ENCODE measurements at regions not wholly inside any gene's neighbourhood (a gene's known extent, or its start where the extent isn't known, plus 50 kb on each side); places are given as distances from the start of the nearest gene placed in this dataset.
A peak's percentile ranks its signal among the peaks of the same experiment; 100 is the strongest.

DNA sequence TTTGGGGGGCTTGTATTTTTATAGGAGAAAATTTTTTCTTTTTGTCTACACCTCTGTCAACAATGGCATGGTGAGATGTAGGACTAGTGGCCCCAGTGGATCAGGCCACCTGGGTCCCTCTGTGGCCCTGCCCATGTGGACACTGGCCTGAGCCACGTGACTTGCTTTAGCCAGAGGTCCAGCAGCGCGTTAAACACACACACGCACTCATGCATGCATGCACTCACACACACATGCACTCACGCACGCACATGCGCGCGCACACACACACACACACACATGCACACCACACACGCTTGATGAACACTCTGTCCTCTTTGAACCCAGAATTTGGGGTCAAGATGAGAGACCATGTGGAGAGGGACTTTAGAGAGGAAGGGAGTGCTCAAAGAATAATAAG lies 59.4 kb upstream of the NUP50 start:
- FAIRE-seq (no peak), DNase-seq (ENCODE audit: low read depth, low spot score) (no peak)
- H4K20me1 ChIP-seq (ENCODE audit: control insufficient read depth, extremely low read depth, insufficient read depth, low read length) = no peaks in the 10 kb centered on the region
- no peak overlapping the region for H3K4me2 ChIP-seq (ENCODE audit: control insufficient read depth, extremely low read depth, insufficient read depth, low read depth, low read length)
- no peaks in the 10 kb centered on the region for H3K36me3 ChIP-seq (ENCODE audit: control insufficient read depth in 2 of 2, extremely low read depth in 1 of 2, insufficient read depth in 2 of 2, low read length in 2 of 2)
- no peak overlapping the region for H3K9ac ChIP-seq (ENCODE audit: control insufficient read depth, extremely low read depth, insufficient read depth, low read length)
- H3K79me2 ChIP-seq (ENCODE audit: control insufficient read depth, insufficient read depth, low read length) = no peaks in the 10 kb centered on the region
- peaks cover 20% of the 10 kb centered on the region for H3K27me3 ChIP-seq (ENCODE audit: control insufficient read depth, extremely low read depth, insufficient read depth, low read length)
- peaks cover 3% of the 10 kb centered on the region for H3K4me1 ChIP-seq (ENCODE audit: control insufficient read depth, extremely low read depth, insufficient read depth, low read length)
- no peaks in the 10 kb centered on the region for H3K9me1 ChIP-seq (ENCODE audit: control insufficient read depth, extremely low read depth, insufficient read depth, low read length)
- no peaks in the 10 kb centered on the region for H3K9me3 ChIP-seq (ENCODE audit: control insufficient read depth, low read depth, low read length)
- dilution Hi-C loops (cut with MboI; ENCODE audit: extremely low pct_ligation_motif_present, low sequenced_read_pairs) = no loop called here
- H3K4me3 ChIP-seq (ENCODE audit: control insufficient read depth in 2 of 3, extremely low read depth in 1 of 3, insufficient read depth in 2 of 3, low read depth in 1 of 3, low read length in 3 of 3) = no peak overlapping the region
- H3K27ac ChIP-seq (ENCODE audit: control insufficient read depth, insufficient read depth, low read length) = no peak overlapping the region
- TF ChIP-seq, protein P1, sequence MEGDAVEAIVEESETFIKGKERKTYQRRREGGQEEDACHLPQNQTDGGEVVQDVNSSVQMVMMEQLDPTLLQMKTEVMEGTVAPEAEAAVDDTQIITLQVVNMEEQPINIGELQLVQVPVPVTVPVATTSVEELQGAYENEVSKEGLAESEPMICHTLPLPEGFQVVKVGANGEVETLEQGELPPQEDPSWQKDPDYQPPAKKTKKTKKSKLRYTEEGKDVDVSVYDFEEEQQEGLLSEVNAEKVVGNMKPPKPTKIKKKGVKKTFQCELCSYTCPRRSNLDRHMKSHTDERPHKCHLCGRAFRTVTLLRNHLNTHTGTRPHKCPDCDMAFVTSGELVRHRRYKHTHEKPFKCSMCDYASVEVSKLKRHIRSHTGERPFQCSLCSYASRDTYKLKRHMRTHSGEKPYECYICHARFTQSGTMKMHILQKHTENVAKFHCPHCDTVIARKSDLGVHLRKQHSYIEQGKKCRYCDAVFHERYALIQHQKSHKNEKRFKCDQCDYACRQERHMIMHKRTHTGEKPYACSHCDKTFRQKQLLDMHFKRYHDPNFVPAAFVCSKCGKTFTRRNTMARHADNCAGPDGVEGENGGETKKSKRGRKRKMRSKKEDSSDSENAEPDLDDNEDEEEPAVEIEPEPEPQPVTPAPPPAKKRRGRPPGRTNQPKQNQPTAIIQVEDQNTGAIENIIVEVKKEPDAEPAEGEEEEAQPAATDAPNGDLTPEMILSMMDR (optimal IDR thresholded peaks at IDR 0.05 in 1 of 3, IDR thresholded peaks at IDR 0.05 in 1 of 3, conservative IDR thresholded peaks at IDR 0.05 in 1 of 3; ENCODE audit: extremely low read depth in 1 of 3, insufficient read depth in 2 of 3, low read length in 3 of 3) = no peak
- TF ChIP-seq EZH2 (IDR thresholded peaks at IDR 0.05; ENCODE audit: low read length) = no peak
- H2AFZ ChIP-seq (ENCODE audit: control insufficient read depth, low read length) = no peak overlapping the region

DNA sequence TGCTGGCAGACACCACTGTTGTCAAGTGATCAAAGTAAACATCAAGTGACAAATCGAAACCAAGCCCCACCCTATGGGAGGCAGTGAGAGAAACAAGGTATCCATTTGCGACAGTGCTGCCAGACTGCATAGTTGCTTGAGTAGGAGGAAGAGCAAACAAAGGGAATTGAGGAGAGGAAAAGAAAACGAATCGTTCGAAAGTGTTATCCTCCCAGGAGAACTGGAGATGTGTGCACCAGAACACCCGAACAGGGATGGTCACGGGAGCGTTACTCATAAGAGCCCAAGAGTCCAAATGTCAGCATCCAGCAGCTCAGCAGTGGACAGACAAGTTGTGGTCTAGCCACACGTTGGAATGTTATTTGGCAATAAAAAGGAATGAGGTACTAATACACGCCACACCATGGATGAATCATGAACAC lies 58.4 kb upstream of the NUP50 start:
- no peaks in the 10 kb centered on the region for H3K9me1 ChIP-seq (ENCODE audit: control insufficient read depth, extremely low read depth, insufficient read depth, low read length)
- no peak for FAIRE-seq
- H3K9ac ChIP-seq (ENCODE audit: control insufficient read depth, extremely low read depth, insufficient read depth, low read length) = no peak overlapping the region
- H3K27ac ChIP-seq (ENCODE audit: control insufficient read depth, insufficient read depth, low read length) = no peak overlapping the region
- DNase-seq (ENCODE audit: low read depth, low spot score) = no peak
- no peaks in the 10 kb centered on the region for H3K36me3 ChIP-seq (ENCODE audit: control insufficient read depth in 2 of 2, extremely low read depth in 1 of 2, insufficient read depth in 2 of 2, low read length in 2 of 2)
- peak overlapping the region; percentile 6 for H3K4me2 ChIP-seq (ENCODE audit: control insufficient read depth, extremely low read depth, insufficient read depth, low read depth, low read length)
- peaks cover 20% of the 10 kb centered on the region for H3K27me3 ChIP-seq (ENCODE audit: control insufficient read depth, extremely low read depth, insufficient read depth, low read length)
- no peaks in the 10 kb centered on the region for H3K9me3 ChIP-seq (ENCODE audit: control insufficient read depth, low read depth, low read length)
- no peak overlapping the region for H2AFZ ChIP-seq (ENCODE audit: control insufficient read depth, low read length)
- H3K79me2 ChIP-seq (ENCODE audit: control insufficient read depth, insufficient read depth, low read length) = no peaks in the 10 kb centered on the region
- dilution Hi-C loops (cut with MboI; ENCODE audit: extremely low pct_ligation_motif_present, low sequenced_read_pairs) = no loop called here
- no peaks in the 10 kb centered on the region for H4K20me1 ChIP-seq (ENCODE audit: control insufficient read depth, extremely low read depth, insufficient read depth, low read length)
- H3K4me3 ChIP-seq (ENCODE audit: control insufficient read depth in 2 of 3, extremely low read depth in 1 of 3, insufficient read depth in 2 of 3, low read depth in 1 of 3, low read length in 3 of 3) = no peak overlapping the region
- TF ChIP-seq EZH2 (IDR thresholded peaks at IDR 0.05; ENCODE audit: low read length) = no peak
- TF ChIP-seq, protein P1 (optimal IDR thresholded peaks at IDR 0.05 in 1 of 3, IDR thresholded peaks at IDR 0.05 in 1 of 3, conservative IDR thresholded peaks at IDR 0.05 in 1 of 3; ENCODE audit: extremely low read depth in 1 of 3, insufficient read depth in 2 of 3, low read length in 3 of 3) = no peak
- H3K4me1 ChIP-seq (ENCODE audit: control insufficient read depth, extremely low read depth, insufficient read depth, low read length) = peaks cover 3% of the 10 kb centered on the region

Measured in keratinocyte (primary cell).